Breast epithelium (tissue), 3 donors: ENCODE measurements at regions not wholly inside any gene's neighbourhood (a gene's known extent, or its start where the extent isn't known, plus 50 kb on each side); places are given as distances from the start of the nearest gene placed in this dataset.

Experiments used
- CTCF ChIP-seq, 3 donors: fragments of 450-650 bp; IDR thresholded peaks; one replicate each; pipeline ENCODE4 v1.5.1; 2016 to 2017; ENCODE audit warnings: antibody characterized with exemption in 3 of 3, mild to moderate bottlenecking in 3 of 3, moderate library complexity in 3 of 3
- POLR2A ChIP-seq: fragments of 450-650 bp; IDR thresholded peaks from one replicate; pipeline ENCODE4 v1.6.1; 2016; ENCODE audit warnings: antibody characterized with exemption, mild to moderate bottlenecking, moderate library complexity
- POLR2AphosphoS5 ChIP-seq, 3 donors: sonication (generic); formaldehyde crosslinking; IDR thresholded peaks; one replicate each; pipeline ENCODE4 v1.6.1; 2017; ENCODE audit warnings: antibody characterized with exemption in 3 of 3

- no peak for TF ChIP-seq POLR2A
- TF ChIP-seq CTCF (IDR thresholded peaks at IDR 0.05) = no peak
- TF ChIP-seq POLR2AphosphoS5 (IDR thresholded peaks at IDR 0.05) = peak in 1 of 3 donors; percentile 40
Observed at GRCh38 chr12:89212339-89212771, 139.9 kb downstream of the DUSP6 start.
